HepG2 (cell line): ENCODE measurements at regions not wholly inside any gene's neighbourhood (a gene's known extent, or its start where the extent isn't known, plus 50 kb on each side); places are given as distances from the start of the nearest gene placed in this dataset.

Experiments used
- ATAD3A ChIP-seq: sonication (generic); formaldehyde crosslinking; IDR thresholded peaks from 2 replicates; pipeline ENCODE4 v1.4.0; 2020; ENCODE audit warnings: missing genetic modification reagents
- EP300 ChIP-seq, 3 experiments: sonication (generic) in 1 of 3; formaldehyde crosslinking in 1 of 3; IDR thresholded peaks; 2 replicates each; pipeline versions ENCODE4 v1.5.1 to v1.6.1; 2011 to 2020; ENCODE audit warnings: low read depth in 2 of 3, low read length in 2 of 3, borderline replicate concordance in 1 of 3, improper control_type of control experiment in 1 of 3, mild to moderate bottlenecking in 1 of 3, missing genetic modification reagents in 1 of 3, moderate library complexity in 1 of 3
- GABPB1 ChIP-seq: IDR thresholded peaks from 2 replicates; pipeline ENCODE4 v1.6.1; 2016; ENCODE audit warnings: mild to moderate bottlenecking, missing genetic modification reagents, moderate library complexity, missing compliant biosample characterization
- HMGXB3 ChIP-seq: sonication (generic); formaldehyde crosslinking; IDR thresholded peaks from 2 replicates; pipeline ENCODE4 v1.4.0; 2020; ENCODE audit warnings: missing genetic modification reagents, borderline replicate concordance
- ZMYM3 ChIP-seq: sonication (generic); formaldehyde crosslinking; IDR thresholded peaks from 2 replicates; pipeline ENCODE4 v1.5.1; 2020; ENCODE audit warnings: mild to moderate bottlenecking, missing genetic modification reagents
- ZNF615 ChIP-seq: sonication (generic); formaldehyde crosslinking; IDR thresholded peaks from 2 replicates; pipeline ENCODE4 v1.5.0; 2020; ENCODE audit warnings: mild to moderate bottlenecking, missing genetic modification reagents, borderline replicate concordance

- TF ChIP-seq HMGXB3 (no peak), ATAD3A (CRISPR knock-in tag) (no peak), ZMYM3 (CRISPR knock-in tag) (no peak), ZNF615 (CRISPR knock-in tag) (0 out of 2 replicates have a peak, but pooled peaks have one; percentile 37), EP300 (IDR thresholded peaks at IDR 0.05; ENCODE audit: low read depth in 2 of 2, low read length in 2 of 2) (0 out of 4 replicates have a peak, but pooled peaks of 1 of the 2 experiments have one; percentile 47), EP300 (CRISPR knock-in tag; IDR thresholded peaks at IDR 0.05; ENCODE audit: borderline replicate concordance) (no peak), GABPB1 (CRISPR knock-in tag) (0 out of 2 replicates have a peak, but pooled peaks have one; percentile 20)
Observed at GRCh38 chr7:45988405-45989057, 67.5 kb upstream of the IGFBP3 start (continued).
